ENCODE measurements at regions not wholly inside any gene's neighbourhood (a gene's known extent, or its start where the extent isn't known, plus 50 kb on each side); places are given as distances from the start of the nearest gene placed in this dataset.
"Not testable (repeated sequence)": the region's sequence is repeated elsewhere in the genome, so short reads cannot be mapped to it uniquely, and the experiment has no call there.

DNA sequence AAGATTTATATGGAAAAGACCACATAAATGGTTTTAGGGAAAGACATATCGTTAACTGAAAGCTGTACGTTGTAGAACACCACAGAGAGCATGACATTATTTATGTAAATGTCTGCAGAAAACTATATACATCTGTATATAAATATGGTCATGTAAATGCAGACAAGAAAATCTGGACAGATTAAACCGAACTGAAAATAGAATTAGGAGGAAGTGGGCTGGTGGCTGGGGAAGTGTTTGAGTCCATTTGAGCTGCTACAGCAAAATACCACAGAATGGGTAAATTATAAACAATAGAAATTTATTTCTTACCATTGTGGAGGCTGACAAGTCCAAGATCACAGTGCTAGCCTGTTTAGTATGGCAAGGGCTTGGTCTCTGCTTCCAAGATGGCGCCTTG is 56.3 kb upstream of the USP6NL start:
- no peak for DNase-seq (ENCODE audit: low read depth)

DNA sequence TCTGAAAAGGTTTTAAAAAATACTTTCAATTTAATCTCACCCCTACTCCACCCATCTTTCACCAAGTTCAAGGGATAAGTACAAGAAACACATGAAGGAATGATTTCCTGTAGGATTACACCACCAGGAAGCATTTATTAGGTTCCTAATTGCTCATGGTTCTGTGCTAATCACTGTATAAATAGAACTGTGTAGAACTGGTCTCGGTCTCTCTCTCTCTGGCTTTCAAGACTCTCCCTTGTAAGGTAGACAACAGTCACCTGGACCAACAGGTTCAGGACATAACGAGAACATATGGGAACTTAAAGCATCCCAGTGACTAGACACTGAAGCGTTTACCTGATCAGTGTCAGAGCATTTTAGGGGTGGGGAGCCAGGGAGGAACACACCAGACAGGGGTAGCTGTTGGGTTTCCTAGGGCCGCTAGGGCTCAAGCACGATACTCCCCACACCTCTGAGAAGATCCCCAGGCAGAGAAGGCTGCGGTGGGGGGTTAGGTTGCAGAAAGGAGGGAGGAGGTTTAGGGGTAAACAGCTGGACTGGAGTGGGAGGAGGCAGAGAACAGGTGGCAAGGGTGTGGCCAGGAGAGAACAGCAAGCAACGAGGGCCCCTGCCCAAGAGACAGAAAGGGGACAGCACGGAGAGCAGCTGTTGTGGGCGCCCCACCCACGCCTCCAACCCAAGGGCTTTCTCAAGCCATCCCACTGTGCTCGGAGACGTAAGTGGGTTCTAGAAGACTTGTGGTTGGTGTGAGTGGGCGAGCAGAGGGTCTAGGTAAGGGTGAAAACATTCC is 52.5 kb upstream of the USP6NL start:
- DNase-seq (ENCODE audit: low read depth), result no peak

DNA sequence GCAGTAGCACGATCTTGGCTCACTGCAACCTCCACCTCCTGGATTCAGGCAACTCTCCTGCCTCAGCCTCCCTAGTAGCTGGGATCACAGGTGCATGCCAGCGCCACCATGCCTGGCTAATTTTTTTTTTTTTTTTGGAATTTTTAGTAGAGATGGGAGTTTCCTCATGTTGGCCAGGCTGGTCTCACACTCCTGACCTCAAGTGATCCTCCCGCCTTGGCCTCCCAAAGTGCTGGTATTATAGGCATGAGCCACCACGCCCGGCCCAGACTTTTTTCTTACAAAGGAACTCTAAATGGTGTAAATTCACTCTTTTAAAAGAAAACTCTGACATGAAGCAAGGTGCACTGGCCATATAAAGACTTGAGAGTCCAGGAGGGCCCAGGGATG is 51.7 kb upstream of the USP6NL start:
- not testable (repeated sequence) for DNase-seq (ENCODE audit: low read depth)

GRCh38 chr10:11661441-11661840 is 50.0 kb upstream of the USP6NL start:
- DNase-seq (ENCODE audit: low read depth), result no peak
